ENCODE measurements at regions not wholly inside any gene's neighbourhood (a gene's known extent, or its start where the extent isn't known, plus 50 kb on each side); places are given as distances from the start of the nearest gene placed in this dataset.

DNA sequence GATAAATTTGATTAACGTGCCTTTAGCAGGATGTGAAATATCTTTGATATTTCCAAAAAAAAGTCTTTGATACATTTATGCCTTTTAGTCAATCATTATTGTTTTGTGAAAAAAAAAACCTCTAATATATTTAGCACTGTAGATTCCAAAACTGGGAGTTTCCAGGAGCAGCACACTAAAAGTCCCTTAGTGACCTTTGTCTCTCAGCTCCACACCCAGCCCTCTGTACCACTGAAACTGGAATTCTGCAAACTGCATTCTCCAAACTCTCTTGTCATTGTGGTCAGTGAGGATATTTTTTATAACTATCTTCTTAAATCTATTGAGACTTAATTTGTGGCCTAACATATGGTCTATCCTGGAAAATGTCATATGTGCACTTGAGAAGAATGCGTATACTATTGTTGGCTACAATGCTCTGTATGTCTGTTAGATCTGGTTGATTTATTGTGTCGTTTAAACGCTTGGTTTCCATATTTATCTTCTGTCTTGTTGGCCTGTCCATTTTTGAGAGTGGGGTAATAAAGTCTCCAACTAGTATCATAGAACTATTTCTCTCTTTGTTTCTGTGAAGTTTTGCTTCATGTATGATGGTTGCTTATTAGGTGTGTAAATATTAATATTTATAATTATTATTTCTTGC is 73.2 kb upstream of the CNKSR3 start:
- DNase-seq (ENCODE audit: low read depth, low spot score), result no peak
- TF ChIP-seq, protein P1, sequence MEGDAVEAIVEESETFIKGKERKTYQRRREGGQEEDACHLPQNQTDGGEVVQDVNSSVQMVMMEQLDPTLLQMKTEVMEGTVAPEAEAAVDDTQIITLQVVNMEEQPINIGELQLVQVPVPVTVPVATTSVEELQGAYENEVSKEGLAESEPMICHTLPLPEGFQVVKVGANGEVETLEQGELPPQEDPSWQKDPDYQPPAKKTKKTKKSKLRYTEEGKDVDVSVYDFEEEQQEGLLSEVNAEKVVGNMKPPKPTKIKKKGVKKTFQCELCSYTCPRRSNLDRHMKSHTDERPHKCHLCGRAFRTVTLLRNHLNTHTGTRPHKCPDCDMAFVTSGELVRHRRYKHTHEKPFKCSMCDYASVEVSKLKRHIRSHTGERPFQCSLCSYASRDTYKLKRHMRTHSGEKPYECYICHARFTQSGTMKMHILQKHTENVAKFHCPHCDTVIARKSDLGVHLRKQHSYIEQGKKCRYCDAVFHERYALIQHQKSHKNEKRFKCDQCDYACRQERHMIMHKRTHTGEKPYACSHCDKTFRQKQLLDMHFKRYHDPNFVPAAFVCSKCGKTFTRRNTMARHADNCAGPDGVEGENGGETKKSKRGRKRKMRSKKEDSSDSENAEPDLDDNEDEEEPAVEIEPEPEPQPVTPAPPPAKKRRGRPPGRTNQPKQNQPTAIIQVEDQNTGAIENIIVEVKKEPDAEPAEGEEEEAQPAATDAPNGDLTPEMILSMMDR (IDR thresholded peaks at IDR 0.05; ENCODE audit: low read depth, low read length), result no peak
- no peak overlapping the region for H3K4me3 ChIP-seq (ENCODE audit: low read depth, low read length)
- in situ Hi-C loops (cut with HindIII; ENCODE audit: low sequenced_read_pairs), result no loop called here

DNA sequence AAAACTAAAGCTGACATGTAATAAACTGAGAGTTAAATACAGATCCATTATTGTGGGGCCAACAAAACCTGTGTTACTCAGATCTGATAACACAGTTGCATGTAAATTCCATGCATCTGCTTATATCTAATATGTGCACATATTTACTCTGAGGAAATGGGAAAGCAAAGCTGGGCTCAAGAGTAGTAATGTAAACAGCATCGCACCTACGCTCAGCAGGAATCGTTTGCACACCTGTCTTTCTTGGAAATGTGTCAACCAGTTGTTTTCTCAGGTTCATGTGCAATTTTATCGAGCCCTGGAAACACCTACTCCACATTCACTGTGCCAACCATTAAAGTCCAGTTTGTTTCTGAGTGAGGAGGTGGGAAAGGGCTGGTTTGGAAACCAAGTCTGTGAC is 80.3 kb upstream of the CNKSR3 start:
- in situ Hi-C loops (cut with HindIII; ENCODE audit: low sequenced_read_pairs), result no loop called here
- no peak for DNase-seq (ENCODE audit: low read depth, low spot score)
- no peak overlapping the region for H3K4me3 ChIP-seq (ENCODE audit: low read depth, low read length)
- TF ChIP-seq, protein P1 (IDR thresholded peaks at IDR 0.05; ENCODE audit: low read depth, low read length), result no peak

DNA sequence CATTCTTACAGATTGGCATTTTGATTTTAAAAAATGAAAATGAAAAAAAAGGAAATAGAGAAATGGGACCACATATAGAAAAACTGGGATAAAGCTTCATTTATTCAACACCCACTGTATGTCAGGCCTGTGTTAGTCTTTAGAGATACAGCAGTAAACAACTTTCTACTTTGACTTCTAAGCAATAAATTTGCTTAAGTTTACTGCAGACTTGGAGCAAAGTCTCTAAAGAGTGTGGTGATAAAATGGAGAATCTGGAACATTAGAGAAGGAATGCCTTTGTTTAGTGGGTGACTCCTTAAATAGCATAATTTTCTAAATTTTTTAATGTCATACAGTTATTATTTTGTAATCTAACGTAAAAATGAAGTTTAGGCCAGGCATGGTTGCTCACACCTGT is 80.7 kb upstream of the CNKSR3 start:
- TF ChIP-seq, protein P1 (IDR thresholded peaks at IDR 0.05; ENCODE audit: low read depth, low read length), result no peak
- in situ Hi-C loops (cut with HindIII; ENCODE audit: low sequenced_read_pairs), result no loop called here
- H3K4me3 ChIP-seq (ENCODE audit: low read depth, low read length), result no peak overlapping the region
- no peak for DNase-seq (ENCODE audit: low read depth, low spot score)

DNA sequence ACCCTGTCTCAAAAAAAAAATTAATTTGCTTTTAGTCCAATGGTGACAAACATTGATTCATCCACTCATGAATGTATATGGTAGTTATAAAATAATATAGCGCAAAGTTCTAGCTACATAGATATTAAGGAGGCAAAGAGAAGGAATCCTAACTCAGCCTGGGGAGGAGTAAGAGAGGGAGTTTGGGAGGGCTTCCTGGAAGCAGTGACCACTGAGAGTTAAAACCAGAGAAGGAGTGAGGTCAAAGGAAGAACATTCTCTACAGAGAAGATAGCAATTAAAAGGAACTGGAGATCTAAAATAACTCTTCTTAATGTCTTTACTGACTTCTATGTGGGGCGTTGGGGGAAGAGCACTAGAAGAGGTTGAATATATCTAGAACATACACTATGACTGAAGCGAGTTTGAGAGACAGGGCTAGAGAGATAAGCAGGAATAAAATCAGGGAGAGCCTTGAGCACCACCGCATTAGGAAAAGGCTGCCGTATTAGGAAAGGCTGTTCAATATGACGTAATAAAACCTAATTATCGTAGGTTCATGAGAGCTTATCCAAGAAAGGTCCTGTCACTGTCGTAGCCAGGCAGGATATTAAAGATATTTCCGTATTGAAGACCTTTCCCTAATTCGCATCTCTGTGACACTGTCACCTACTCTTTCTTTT is 81.8 kb upstream of the CNKSR3 start:
- in situ Hi-C loops (cut with HindIII; ENCODE audit: low sequenced_read_pairs), result no loop called here
- no peak overlapping the region for H3K4me3 ChIP-seq (ENCODE audit: low read depth, low read length)
- TF ChIP-seq, protein P1 (IDR thresholded peaks at IDR 0.05; ENCODE audit: low read depth, low read length), result no peak
- DNase-seq (ENCODE audit: low read depth, low spot score), result no peak

DNA sequence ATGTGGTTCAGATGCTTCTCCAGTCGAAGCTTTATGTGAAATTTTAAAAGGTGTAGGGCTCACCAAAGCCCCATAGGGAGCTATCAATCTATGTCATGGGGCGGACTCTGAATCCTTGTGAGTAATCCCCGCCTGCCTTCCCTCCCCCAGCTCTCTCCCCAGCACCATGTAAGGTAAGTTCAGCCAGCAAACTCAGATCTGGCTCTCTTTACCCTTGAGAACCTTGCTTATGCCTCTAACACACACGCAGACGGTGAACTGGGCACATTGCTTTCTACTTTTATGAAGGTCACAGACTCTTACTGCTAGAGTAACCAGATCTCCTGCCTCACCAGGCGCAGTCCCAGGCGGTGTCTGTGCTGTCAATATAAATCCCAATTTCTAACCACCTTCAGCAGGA is 82.6 kb upstream of the CNKSR3 start:
- in situ Hi-C loops (cut with HindIII; ENCODE audit: low sequenced_read_pairs), result no loop called here
- DNase-seq (ENCODE audit: low read depth, low spot score), result no peak
- H3K4me3 ChIP-seq (ENCODE audit: low read depth, low read length), result no peak overlapping the region
- TF ChIP-seq, protein P1 (IDR thresholded peaks at IDR 0.05; ENCODE audit: low read depth, low read length), result no peak

DNA sequence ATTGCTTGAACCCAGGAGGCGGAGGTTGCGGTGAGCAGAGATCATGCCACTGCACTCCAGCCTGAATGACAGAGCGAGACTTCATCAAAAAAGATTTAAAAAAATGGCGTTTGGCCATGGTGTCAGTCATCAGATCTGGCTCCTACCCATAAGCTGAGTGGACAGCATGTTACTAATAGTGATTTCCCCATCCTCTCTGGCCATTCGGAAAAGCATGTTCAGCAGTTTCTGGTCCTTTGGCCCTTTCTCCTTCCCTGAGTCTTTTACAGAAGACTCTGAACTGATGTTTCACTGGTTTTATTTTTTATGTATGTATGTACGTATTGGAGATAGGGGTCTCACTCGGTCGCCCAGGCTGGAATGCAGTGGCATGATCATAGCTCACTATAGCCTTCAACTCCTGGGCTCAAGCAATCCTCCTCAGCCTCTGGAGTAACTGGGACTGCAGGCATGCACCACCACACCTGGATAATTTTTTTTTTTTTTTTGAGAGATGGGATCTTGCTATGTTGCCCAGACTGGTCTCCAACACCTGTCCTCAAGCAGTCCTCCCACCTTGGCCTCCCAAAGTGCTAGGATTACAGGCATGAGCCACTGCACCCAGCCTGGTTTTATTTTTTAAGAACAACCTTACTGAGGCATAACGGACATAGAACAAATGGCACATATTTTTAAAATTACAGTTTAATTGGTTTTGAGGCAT is 84.2 kb upstream of the CNKSR3 start:
- TF ChIP-seq, protein P1 (IDR thresholded peaks at IDR 0.05; ENCODE audit: low read depth, low read length), result no peak

More for the DNA sequence above, 84.2 kb upstream of the CNKSR3 start:
- in situ Hi-C loops (cut with HindIII; ENCODE audit: low sequenced_read_pairs), result no loop called here
- no peak for DNase-seq (ENCODE audit: low read depth, low spot score)
- no peak overlapping the region for H3K4me3 ChIP-seq (ENCODE audit: low read depth, low read length)
